KBM-7 (cell line): ENCODE measurements at regions not wholly inside any gene's neighbourhood (a gene's known extent, or its start where the extent isn't known, plus 50 kb on each side); places are given as distances from the start of the nearest gene placed in this dataset.

Experiments
- DNase-seq: peaks from one replicate; pipeline ENCODE4 v3.0.0-alpha.2; 2015
- in situ Hi-C: fragments of 300-500 bp; cut with MboI; formaldehyde crosslinking; loops from 2 replicates; pipeline ENCODE4 v1.14.3; 2020; ENCODE audit warnings: low sequenced_read_pairs, low pct_unique_long_range_greater_than_20kb, mixed read lengths

GRCh38 chr2:118222273-118222594, 134.0 kb downstream of the INSIG2 start:
- DNase-seq: no peak
- in situ Hi-C loops: no loop called here

- DNase-seq: peak; percentile 69
- in situ Hi-C loops: no loop called here
Measured at GRCh38 chr2:118221536-118222272, 133.4 kb downstream of the INSIG2 start.

- in situ Hi-C loops: no loop called here
Measured at GRCh38 chr2:118219611-118220010, 131.3 kb downstream of the INSIG2 start.

GRCh38 chr2:118216224-118216623, 128.0 kb downstream of the INSIG2 start:
- in situ Hi-C loops: no loop called here
- DNase-seq: no peak

More at GRCh38 chr2:118219611-118220010, 131.3 kb downstream of the INSIG2 start:
- no peak for DNase-seq

GRCh38 chr2:118209727-118210126, 121.5 kb downstream of the INSIG2 start:
- in situ Hi-C loops: no loop called here
- DNase-seq: no peak

GRCh38 chr2:118207889-118208288, 119.6 kb downstream of the INSIG2 start:
- DNase-seq: no peak
- in situ Hi-C loops: no loop called here

- in situ Hi-C loops: no loop called here
- peak; percentile 65 for DNase-seq
Measured at GRCh38 chr2:118202707-118203303, 114.5 kb downstream of the INSIG2 start.

- in situ Hi-C loops: no loop called here
- DNase-seq: no peak
Measured at GRCh38 chr2:118198268-118198667, 110.0 kb downstream of the INSIG2 start.

- DNase-seq: no peak
Measured at GRCh38 chr2:118197011-118197675, 108.9 kb downstream of the INSIG2 start.

GRCh38 chr2:118190474-118190873, 102.2 kb downstream of the INSIG2 start:
- in situ Hi-C loops: no loop called here
- DNase-seq: no peak

More at GRCh38 chr2:118197011-118197675, 108.9 kb downstream of the INSIG2 start:
- in situ Hi-C loops: no loop called here

- no peak for DNase-seq
- in situ Hi-C loops: no loop called here
Measured at GRCh38 chr2:118186858-118187254, 98.6 kb downstream of the INSIG2 start.

- DNase-seq: peak; percentile 81
- in situ Hi-C loops: no loop called here
Measured at GRCh38 chr2:118186110-118186857, 98.0 kb downstream of the INSIG2 start.

- peak; percentile 57 for DNase-seq
Measured at GRCh38 chr2:118185210-118186109, 97.2 kb downstream of the INSIG2 start.

GRCh38 chr2:118183381-118183780, 95.1 kb downstream of the INSIG2 start:
- no peak for DNase-seq
- in situ Hi-C loops: no loop called here

More at GRCh38 chr2:118185210-118186109, 97.2 kb downstream of the INSIG2 start:
- in situ Hi-C loops: no loop called here

- DNase-seq: no peak
- in situ Hi-C loops: no loop called here
Measured at GRCh38 chr2:118179445-118179844, 91.2 kb downstream of the INSIG2 start.

GRCh38 chr2:118177884-118178283, 89.6 kb downstream of the INSIG2 start:
- DNase-seq: no peak
- in situ Hi-C loops: no loop called here

GRCh38 chr2:118177318-118177717, 89.0 kb downstream of the INSIG2 start:
- no peak for DNase-seq
- in situ Hi-C loops: no loop called here

- in situ Hi-C loops: no loop called here
Measured at GRCh38 chr2:118176601-118177000, 88.3 kb downstream of the INSIG2 start.

GRCh38 chr2:118171546-118171945, 83.3 kb downstream of the INSIG2 start:
- in situ Hi-C loops: no loop called here
- DNase-seq: no peak

More at GRCh38 chr2:118176601-118177000, 88.3 kb downstream of the INSIG2 start:
- DNase-seq: no peak
